GM21529 (cell line): ENCODE measurements at regions not wholly inside any gene's neighbourhood (a gene's known extent, or its start where the extent isn't known, plus 50 kb on each side); places are given as distances from the start of the nearest gene placed in this dataset.
"Not testable (repeated sequence)": the region's sequence is repeated elsewhere in the genome, so short reads cannot be mapped to it uniquely, and the experiment has no call there.

Experiments
- ATAC-seq: cut with Tn5 transposase; IDR thresholded peaks from one replicate; pipeline ENCODE4 v1.9.1; 2021; ENCODE audit not compliant: unreplicated experiment

DNA sequence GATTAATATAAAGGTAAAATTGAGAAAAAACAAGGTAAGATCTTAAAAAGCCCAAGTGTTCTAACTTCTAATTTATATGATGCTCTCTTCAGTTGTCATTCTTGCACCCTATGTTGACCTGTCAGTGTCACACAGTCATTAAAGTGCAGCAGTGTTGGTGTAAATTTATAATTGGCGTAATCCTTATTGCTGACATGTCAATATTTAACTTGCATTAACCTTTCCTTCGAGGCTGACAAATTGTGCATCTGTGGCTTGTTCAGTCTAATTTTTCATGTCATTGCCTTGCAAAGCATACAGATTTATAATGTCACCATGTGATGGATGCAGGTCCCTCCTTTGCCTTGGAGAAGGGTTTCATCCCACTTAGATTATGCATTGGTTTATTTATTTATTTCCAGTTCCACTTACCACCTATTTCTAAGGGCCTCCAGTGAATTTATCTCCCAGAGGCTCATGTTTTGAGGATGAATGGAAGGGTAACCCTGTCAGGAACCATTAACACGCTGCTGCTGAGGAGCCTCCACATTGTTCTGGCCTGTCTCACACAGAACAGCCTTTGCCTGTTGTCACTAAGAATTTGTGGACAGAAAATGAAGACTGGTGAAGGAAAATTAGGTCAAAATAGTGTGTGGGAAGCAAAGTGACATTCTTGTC lies 1098.5 kb upstream of the LCORL start:
- no peak for ATAC-seq

DNA sequence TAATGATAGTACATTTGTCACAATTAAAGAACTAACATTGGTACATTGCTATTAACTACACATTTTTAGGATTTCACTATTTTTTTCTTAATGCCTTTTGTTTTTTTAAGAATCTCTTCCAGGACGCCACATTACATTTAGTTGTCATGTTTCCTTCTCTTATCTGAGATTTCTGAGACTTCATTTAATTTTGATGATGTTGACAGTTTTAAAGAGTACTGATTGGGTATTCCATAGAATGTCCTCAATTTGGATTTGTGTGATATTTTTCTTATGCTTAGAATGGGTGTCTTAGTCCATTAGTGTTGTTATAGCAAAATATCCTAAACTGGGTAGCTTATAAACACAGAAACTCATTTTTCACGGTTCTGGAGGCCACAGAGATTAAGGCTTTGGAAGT lies 1095.5 kb upstream of the LCORL start:
- no peak for ATAC-seq

DNA sequence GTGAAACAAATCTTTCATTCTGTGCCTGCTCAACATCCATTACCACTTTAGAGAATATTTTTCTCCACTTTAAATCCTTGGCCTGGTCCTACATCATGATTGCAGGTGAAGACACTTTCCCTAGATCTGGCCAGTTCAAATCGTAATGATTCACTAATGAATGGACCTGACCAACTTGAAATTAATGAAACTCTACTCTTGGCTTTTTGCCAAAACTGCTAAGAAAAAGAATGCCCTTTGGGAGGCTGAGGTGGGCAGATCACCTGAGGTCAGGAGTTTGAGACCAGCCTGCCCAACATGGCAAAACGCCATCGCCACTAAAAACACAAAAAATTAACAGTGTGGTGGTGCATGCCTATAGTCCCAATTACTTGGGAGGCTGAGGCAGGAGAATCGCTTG lies 1082.6 kb upstream of the LCORL start:
- no peak for ATAC-seq

DNA sequence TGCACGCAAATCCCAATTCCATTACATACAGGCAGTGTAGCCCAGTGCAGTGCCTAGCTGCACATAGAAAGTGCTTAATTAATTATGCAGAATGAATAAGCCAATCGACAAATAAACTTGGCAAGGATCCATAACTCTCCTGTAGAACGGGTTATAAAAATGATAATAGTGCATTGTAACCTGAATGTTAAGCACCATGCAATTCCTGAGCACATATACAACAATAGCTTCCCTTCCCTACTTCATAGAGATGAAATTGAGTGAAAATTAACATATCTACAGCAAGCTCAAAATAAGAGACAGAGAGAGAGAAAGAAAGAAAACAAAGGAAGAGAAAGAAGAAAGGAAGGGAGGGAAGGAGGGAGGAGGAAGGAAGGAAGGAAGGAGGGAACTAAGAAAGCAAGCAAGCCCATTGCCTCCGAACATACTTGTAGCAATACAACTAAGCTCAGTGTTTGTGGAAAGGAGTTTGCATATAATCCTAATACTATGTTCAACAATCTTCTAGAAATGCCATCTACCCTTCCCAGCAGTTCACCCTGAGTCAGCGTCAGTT lies 1074.0 kb upstream of the LCORL start:
- ATAC-seq = no peak

DNA sequence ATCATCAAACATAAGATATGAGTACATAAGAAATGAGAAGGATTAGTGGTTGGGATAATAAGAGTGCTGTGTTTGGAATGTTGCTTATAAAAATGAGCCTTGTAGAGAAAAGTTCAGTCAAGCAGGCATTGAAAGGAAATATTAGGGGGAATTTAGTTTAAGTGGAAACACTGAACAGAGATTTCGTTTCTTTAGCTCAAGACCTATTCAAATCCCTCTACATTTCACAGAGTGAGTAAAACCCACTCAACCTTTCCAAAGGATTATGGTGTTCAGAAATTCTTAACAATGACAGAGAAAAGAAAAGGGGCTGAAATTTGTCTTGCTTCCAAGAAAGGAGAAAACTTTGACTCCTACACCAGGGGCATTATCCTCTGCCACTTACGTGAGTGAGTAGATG lies 1072.4 kb upstream of the LCORL start:
- no peak for ATAC-seq

DNA sequence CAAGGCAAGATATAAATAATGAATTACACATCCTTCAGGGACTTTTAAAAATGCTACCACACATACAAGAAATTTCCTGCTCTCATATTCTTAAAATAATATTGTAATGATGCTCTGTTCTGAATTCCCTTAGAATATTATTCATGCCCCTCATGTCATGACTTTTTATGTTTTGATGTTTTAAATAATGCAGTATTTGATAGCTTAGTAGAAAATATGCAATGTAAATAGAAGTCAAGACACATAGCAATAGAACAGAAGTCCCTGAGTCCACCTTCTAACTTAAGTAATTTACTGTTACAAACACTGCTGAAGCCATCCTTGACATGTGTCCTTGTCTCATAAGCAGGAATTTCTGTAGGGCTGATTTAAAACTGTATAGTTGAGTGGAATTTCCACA lies 1071.2 kb upstream of the LCORL start:
- no peak for ATAC-seq

DNA sequence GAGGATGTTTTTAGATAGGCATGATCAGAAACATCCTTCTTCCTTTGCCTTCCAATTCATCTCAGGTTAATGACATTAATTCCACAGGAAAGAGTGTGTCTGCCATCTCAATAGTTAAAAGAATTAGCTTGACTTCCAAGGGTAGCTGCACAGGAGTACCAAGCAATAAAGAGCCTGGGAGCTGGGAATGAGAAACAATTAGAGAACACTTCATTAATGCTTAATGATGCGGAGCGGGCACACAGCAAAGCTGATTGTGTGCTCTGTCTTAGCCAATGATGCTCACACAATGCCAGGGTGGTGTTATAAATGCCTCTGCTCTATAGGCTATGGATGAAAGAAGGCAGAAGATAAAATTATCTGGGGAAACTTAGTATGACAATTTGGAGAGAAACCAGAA lies 1052.5 kb upstream of the LCORL start:
- no peak for ATAC-seq

DNA sequence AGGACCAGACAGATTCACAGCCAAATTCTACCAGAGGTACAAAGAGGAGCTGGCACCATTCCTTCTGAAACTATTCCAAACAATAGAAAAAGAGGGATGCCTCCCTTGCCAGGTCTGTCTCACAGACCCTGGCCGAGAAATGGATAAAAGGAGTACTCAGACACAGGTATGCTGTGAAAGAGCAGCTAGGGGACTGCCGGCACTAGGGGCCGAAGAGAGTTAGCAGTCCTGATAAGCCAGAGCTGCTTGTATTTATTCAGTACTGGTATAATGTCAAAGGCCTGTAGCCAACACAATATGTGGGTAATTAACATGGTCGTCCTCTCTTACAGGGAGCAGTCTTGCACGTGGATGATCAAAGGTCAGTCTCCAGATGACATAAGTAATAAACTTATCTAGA lies 1042.1 kb upstream of the LCORL start:
- ATAC-seq = no peak

DNA sequence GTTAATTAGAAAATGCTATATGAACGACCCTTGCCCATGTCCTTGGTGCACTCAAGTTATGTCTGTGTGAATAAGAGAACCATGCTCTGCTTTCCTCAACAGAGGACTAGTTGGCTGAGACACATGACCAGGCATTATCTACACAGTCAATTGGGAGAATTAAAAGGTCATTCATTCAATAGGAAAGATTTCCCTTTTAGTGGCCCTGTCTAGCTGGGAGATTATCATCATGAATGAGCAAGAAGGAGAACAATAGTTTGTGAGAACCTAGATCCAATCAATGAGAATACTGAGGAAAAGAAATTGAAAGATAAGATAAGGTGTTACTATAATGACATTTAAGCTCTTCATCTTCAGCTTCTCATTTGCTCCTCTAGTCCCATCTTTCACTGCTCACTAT lies 1033.4 kb upstream of the LCORL start:
- ATAC-seq = no peak

DNA sequence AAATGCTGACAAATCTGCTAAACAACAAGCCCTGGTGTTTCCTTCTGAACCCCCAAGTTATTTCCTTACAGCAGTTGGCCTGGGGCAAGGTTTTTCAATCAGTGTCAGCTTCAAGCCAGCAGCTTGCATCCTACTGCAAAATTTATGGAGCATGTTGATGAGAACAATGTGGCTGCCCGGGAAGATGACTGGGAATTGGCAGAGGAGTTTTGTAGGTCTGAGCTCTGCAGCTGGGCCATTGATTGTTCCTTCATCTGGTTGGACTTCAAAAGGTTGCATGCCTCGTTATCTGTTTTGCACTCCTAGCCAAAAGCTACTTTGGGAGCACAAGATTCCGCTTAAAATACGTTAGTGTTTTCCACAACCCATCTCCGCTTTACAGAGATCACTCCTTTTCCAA lies 1030.3 kb upstream of the LCORL start:
- ATAC-seq = no peak

DNA sequence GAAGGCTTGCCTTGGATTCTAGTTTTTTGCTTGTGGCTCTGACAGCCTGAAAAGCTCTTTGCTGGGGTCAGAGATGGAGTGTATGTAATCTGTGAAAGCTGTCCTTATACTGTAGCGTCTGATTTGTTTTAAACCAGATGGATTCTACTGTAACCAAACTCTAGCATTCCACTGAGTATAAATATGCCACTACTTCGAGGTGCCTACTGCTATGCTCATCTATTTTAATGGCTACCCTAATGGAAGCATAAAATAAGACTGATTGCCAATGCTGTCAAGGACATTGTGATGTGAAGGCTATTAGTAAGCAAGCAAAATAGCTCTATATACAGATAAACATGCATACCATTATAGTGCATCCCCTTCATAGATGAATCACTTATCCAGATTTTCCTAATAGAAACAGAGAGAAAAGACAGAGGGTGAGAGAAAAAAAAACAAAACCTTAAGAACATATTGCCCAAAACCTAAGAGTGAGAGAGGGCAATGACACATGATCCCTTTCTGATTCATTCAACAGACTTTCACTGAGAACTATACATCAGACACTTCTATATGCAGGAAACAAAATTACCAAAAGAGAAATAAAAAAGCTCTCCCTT lies 1025.8 kb upstream of the LCORL start:
- ATAC-seq = no peak

DNA sequence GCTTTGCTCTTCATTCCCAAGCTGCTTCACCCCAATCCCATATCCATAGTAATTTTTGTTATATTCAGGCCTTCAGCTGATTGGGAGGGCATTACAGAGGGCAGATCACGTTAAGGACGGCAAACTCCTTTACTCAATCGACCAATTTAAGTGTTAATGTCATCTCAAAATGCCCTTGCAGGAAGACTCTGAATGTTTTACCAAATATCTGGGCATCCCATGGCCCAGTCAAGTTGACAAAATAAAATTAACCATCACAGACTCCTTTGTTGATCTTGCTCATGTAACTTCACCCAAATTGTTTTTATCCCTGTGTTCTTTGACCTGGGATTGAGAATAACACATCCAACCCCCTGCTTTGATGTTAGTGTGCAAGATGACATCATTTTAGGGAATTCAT lies 1018.3 kb upstream of the LCORL start:
- ATAC-seq = no peak

DNA sequence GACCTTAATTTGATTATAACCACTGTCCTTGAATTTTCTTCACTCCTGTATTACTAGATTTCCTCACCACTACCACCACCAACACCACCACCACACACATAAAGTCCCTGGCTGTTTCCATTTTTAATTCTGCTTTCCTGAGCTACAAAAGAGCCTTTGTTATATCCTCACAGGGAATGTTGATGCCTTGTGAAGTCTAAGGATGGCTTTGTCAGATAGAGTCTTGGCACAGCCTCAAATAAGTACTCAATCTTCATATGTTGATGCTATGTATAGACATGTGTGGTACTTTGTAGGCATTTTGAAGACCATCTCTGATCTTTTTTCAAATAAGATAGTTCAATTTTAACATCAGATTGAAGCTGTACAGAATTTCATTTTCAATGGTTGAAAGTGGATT lies 1016.7 kb upstream of the LCORL start:
- no peak for ATAC-seq

DNA sequence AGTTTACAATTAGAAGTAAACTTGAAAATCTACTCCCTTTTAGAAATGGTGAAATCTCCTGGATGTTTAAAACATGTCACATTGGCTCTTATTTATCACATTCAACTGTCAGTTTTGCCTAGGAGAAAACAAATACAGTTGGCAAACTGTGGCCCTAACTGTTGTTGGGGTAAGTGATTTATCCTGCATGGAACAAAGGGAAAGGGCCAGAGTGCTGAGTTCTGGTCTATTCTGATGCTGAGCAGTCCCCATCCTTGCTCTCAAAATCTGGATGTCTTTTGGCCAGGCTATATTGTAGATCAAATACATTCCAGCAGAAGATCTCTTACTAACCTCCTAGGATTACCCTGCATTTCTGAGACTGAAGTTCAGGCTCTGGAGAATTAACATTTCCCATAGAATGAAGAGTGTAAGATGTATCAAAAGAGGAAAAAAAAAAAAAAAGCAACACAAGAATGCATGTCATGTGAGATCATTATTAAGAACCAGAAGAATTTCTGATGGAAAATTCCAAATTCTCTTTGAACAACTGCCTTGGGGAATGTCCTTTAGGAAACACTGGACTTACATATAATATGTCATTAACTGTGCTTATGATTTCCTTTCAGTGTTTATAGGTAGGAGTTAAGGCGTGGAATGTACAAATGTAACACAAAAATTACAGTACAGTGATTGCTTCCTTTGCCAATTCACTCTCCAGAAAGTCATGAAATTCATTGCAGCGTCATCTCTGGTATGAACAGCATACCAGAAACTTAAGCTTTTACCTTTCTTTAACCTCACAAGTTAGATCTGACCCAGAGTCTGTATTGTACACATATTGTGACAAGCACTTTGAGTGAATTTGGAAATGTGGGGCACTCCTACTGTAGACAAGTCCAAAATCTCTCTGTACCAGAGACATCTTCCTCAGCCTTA lies 1012.5 kb upstream of the LCORL start:
- ATAC-seq = no peak

DNA sequence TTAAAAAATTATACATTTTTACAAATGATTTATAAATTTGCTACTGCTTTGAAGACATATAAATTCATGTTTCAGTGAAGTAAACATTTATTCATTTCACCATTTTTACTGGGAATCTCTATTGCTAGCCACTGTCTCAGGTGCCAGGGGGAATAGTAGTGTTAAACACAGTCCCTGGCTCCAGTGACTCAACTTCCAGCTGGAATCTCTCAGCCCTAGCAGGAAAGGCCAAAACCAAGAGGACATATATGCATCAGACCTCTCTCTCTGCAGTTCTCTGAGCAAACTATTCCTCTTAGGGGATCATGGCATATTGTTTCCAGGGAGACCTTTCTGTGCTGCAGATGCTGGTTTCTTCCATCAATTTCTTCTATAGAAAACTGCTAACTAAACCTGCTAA lies 1009.0 kb upstream of the LCORL start:
- ATAC-seq = no peak

DNA sequence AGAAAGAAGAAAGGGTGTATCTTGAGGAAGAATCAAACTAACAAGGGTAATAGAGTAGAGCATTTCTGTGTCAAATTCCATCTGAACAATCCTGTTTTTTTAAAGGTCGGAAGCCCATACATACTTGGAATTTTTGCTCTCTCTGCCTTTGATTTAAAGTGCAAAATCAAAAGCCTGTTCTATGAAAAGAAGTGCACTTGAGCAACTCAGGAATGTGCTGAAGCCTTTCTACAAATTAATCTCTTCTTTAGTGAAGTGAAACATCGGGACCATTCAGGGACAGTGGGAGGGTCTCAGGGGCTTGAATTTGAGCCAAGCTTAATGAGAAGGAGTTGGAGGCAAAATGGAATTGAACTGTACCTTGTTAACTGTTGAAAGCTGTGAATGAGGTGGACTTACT lies 1008.5 kb upstream of the LCORL start:
- no peak for ATAC-seq

DNA sequence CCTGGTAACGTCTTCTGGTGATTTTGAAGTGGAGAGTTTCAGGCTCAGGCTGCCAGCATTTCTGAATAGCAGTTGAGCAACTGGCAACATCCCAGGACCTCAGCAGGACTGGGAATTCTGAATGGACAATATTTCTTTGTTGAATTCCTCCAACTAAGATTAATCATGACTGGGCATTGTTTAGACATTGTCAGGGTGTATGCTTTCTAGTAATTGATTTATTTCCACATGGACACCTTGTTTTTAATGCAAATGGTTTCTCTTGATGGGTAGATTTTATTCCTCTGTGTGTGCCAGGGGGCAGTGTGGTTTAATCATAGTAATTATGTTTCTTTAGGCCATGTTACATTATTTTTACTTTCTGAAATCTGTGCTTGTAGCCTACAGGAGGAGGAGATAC lies 1004.7 kb upstream of the LCORL start:
- ATAC-seq = no peak

DNA sequence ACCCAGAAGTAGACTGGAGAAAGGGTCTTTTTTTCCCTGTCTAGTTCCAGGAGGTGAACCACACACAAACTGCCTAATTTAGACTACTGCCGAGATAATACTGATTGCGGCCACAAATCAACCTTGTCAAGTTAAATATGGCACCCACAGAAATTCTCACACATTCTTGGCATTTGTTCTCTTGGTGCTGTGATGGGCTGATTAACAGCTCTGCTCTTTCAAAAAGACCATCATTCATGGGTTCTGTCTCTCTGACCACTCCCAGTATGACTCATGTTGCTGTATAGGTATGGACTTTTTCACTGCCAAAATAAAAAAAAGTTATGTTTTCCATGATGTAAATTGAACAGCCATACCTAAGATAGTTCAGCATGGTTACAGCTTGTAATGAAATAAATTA lies 1003.5 kb upstream of the LCORL start:
- no peak for ATAC-seq

DNA sequence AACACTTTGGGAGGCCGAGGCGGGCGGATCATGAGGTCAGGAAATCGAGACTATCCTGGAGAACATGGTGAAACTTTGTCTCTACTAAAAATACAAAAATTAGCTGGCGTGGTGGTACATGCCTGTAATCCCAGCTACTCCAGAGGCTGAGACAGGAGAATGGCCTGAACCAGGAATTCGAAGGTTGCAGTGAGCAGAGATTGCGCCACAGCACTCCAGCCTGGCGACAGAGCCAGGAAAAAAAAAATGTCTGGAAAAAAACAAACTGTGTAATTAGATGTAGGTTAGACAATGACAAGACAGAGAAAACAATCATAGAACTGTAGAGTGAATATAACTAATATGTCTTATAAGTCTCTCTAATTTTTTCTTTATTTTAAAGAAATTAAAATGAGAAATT lies 1002.5 kb upstream of the LCORL start:
- no peak for ATAC-seq

DNA sequence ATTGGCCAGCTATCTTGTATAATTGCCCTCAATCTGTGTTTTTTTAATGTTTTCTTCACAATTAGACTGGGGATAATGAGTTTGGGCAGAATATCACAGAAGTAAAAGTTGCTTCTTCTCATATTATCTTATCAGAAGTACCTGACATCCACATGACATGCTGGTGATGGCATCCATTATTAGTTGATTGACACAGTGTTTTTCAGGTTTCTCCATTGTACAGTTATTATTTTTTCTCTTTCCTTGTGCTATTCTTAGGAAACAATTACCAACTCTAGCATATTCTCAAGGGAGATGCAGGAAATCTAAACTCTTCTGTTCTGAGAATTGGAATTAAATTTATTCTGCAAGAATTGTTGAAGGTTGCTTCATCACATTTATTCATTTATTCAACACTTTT lies 1000.1 kb upstream of the LCORL start:
- no peak for ATAC-seq

DNA sequence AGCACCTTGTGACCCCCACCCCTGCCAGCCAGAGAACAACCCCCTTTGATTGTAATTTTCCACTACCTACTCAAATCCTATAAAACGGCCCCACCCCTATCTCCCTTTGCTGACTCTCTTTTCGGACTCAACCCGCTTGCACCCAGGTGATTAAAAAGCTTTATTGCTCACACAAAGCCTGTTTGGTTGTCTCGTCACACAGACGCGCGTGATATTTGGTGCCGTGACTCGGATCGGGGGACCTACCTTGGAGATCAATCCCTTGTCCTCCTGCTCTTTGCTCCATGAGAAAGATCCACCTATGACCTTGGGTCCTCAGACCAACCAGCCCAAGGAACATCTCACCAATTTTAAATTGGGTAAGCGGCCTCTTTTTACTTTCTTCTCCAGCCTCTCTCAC lies 995.0 kb upstream of the LCORL start:
- ATAC-seq = not testable (repeated sequence)

DNA sequence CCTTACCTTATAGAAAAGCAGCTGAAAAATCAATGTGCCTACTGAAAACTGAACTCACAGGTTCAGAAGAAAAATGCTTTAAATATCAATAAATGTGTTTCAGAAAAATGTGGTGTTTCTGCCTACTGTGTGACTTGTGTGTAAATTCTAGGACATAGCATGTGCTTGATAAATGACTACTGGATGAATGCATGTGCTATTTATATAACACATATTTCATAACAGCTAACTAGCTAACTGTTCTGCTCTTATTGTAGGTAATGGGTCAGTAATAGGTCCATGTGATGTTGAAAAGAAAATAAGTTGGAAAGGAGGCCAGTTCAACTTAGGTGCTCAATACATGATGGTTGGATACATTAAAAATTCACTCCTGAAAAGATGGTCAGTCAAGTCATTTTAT lies 993.0 kb upstream of the LCORL start:
- ATAC-seq = no peak
